ENCODE measurements at regions not wholly inside any gene's neighbourhood (a gene's known extent, or its start where the extent isn't known, plus 50 kb on each side); places are given as distances from the start of the nearest gene placed in this dataset.
"Not testable (repeated sequence)": the region's sequence is repeated elsewhere in the genome, so short reads cannot be mapped to it uniquely, and the experiment has no call there.

DNA sequence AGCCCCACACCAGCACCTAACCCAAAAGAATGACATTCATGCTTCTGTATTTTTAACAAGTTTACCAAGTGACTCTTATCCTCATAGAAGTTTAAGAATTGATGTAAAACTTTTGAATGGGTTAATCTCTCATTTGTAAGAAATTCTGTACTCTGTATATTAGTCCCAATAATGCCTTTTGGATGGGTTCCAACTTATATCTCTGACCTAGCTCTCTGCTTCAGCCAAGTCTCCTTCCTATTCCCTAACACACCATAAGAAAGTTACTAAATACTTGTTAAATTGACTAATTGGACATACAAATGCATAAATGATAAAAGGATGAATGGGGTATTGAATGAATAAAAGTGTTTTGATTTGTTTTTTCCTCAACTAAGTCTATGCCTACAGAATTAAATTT, 557.3 kb downstream of the TMTC2 start:
- H3K27ac ChIP-seq (ENCODE audit: extremely low read depth, low read depth, low read length) = no peak overlapping the region
- no peaks in the 10 kb centered on the region for H3K4me1 ChIP-seq (ENCODE audit: control insufficient read depth, insufficient read depth, low read length)
- ChIA-PET CTCF (no interaction called here), POLR2A (no interaction called here)
- H3K36me3 ChIP-seq (ENCODE audit: control insufficient read depth in 2 of 2, insufficient read depth in 1 of 2, low read length in 2 of 2) = no peaks in the 10 kb centered on the region
- TF ChIP-seq GFI1B (tag by site-specific recombination; IDR thresholded peaks at IDR 0.05) (no peak), ZBTB48 (tag by site-specific recombination; IDR thresholded peaks at IDR 0.05) (no peak), ZNF311 (tag by site-specific recombination; IDR thresholded peaks at IDR 0.05; ENCODE audit: borderline replicate concordance) (no peak), SALL2 (tag by site-specific recombination; IDR thresholded peaks at IDR 0.05; ENCODE audit: borderline replicate concordance) (no peak), ZNF558 (tag by site-specific recombination; IDR thresholded peaks at IDR 0.05) (no peak), SP2 (tag by site-specific recombination; IDR thresholded peaks at IDR 0.05) (no peak), OSR2 (tag by site-specific recombination; IDR thresholded peaks at IDR 0.05) (no peak), IKZF3 (tag by site-specific recombination; IDR thresholded peaks at IDR 0.05) (no peak), ZNF530 (tag by site-specific recombination; IDR thresholded peaks at IDR 0.05; ENCODE audit: low read depth) (no peak), ZIC2 (tag by site-specific recombination; IDR thresholded peaks at IDR 0.05) (no peak), ZBTB7A (tag by site-specific recombination; IDR thresholded peaks at IDR 0.05; ENCODE audit: low read depth) (no peak), ZNF707 (tag by site-specific recombination; IDR thresholded peaks at IDR 0.05) (no peak), ZNF112 (tag by site-specific recombination; IDR thresholded peaks at IDR 0.05) (no peak), ZNF341 (tag by site-specific recombination; IDR thresholded peaks at IDR 0.05; ENCODE audit: low read depth) (no peak), ZNF174 (tag by site-specific recombination; IDR thresholded peaks at IDR 0.05) (no peak), GLIS2 (tag by site-specific recombination; IDR thresholded peaks at IDR 0.05) (no peak)
- TF ChIP-seq, protein P1, sequence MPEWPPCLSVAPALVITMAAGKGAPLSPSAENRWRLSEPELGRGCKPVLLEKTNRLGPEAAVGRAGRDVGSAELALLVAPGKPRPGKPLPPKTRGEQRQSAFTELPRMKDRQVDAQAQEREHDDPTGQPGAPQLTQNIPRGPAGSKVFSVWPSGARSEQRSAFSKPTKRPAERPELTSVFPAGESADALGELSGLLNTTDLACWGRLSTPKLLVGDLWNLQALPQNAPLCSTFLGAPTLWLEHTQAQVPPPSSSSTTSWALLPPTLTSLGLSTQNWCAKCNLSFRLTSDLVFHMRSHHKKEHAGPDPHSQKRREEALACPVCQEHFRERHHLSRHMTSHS (tag by site-specific recombination; IDR thresholded peaks at IDR 0.05) = no peak
- TF ChIP-seq, protein P2, sequence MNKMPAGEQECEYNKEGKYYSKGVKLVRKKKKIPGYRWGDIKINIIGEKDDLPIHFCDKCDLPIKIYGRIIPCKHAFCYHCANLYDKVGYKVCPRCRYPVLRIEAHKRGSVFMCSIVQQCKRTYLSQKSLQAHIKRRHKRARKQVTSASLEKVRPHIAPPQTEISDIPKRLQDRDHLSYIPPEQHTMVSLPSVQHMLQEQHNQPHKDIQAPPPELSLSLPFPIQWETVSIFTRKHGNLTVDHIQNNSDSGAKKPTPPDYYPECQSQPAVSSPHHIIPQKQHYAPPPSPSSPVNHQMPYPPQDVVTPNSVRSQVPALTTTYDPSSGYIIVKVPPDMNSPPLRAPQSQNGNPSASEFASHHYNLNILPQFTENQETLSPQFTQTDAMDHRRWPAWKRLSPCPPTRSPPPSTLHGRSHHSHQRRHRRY (tag by site-specific recombination; IDR thresholded peaks at IDR 0.05) = no peak
- TF ChIP-seq, protein P3, sequence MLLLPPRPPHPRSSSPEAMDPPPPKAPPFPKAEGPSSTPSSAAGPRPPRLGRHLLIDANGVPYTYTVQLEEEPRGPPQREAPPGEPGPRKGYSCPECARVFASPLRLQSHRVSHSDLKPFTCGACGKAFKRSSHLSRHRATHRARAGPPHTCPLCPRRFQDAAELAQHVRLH (tag by site-specific recombination; IDR thresholded peaks at IDR 0.05) = no peak
- no peaks in the 10 kb centered on the region for H3K9me3 ChIP-seq (ENCODE audit: control insufficient read depth, insufficient read depth, low read depth, low read length)
- H3K4me3 ChIP-seq (ENCODE audit: low read depth, low read length) = no peak overlapping the region

DNA sequence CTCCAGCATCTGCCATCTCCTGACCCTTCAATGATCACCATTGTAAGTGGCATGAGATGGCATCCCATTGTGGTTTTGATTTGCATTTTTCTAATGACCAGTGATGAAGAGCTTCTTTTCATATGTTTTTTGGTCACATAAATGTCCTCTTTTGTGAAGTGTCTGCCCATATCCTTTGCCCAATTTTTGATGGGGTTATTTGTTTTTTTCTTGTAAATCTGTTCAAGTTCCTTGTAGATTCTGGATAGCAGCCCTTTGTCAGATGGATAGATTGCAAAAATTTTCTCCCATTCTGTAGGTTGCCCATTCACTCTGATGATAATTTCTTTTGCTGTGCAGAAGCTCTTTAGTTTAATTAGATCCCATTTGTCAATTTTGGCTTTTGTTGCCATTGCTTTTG, 547.3 kb downstream of the TMTC2 start:
- H3K9me3 ChIP-seq (ENCODE audit: control insufficient read depth, insufficient read depth, low read depth, low read length); H3K4me3 ChIP-seq (ENCODE audit: low read depth, low read length); H3K36me3 ChIP-seq (ENCODE audit: control insufficient read depth in 2 of 2, insufficient read depth in 1 of 2, low read length in 2 of 2); POLR2A ChIA-PET; CTCF ChIA-PET; H3K4me1 ChIP-seq (ENCODE audit: control insufficient read depth, insufficient read depth, low read length); H3K27ac ChIP-seq (ENCODE audit: extremely low read depth, low read depth, low read length): not testable (repeated sequence)

DNA sequence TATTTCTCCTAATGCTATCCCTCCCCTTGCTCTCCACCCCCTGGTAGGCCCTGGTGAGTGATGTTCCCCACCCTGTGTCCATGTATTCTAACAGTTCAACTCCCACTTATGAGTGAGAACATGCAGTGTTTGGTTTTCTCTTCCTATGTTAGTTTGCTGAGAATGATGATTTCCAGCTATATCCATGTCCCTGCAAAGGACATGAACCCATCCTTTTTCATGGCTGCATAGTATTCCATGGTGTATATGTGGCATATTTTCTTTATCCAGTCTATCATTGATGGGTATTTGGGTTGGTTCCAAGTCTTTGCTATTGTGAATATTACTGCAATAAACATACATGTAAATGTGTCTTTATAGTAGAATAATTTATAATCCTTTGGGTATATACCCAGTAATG, 540.3 kb downstream of the TMTC2 start:
- H3K36me3 ChIP-seq (ENCODE audit: control insufficient read depth in 2 of 2, insufficient read depth in 1 of 2, low read length in 2 of 2); H3K4me3 ChIP-seq (ENCODE audit: low read depth, low read length); H3K27ac ChIP-seq (ENCODE audit: extremely low read depth, low read depth, low read length); CTCF ChIA-PET; POLR2A ChIA-PET; H3K9me3 ChIP-seq (ENCODE audit: control insufficient read depth, insufficient read depth, low read depth, low read length); H3K4me1 ChIP-seq (ENCODE audit: control insufficient read depth, insufficient read depth, low read length): not testable (repeated sequence)
- TF ChIP-seq, protein P4, sequence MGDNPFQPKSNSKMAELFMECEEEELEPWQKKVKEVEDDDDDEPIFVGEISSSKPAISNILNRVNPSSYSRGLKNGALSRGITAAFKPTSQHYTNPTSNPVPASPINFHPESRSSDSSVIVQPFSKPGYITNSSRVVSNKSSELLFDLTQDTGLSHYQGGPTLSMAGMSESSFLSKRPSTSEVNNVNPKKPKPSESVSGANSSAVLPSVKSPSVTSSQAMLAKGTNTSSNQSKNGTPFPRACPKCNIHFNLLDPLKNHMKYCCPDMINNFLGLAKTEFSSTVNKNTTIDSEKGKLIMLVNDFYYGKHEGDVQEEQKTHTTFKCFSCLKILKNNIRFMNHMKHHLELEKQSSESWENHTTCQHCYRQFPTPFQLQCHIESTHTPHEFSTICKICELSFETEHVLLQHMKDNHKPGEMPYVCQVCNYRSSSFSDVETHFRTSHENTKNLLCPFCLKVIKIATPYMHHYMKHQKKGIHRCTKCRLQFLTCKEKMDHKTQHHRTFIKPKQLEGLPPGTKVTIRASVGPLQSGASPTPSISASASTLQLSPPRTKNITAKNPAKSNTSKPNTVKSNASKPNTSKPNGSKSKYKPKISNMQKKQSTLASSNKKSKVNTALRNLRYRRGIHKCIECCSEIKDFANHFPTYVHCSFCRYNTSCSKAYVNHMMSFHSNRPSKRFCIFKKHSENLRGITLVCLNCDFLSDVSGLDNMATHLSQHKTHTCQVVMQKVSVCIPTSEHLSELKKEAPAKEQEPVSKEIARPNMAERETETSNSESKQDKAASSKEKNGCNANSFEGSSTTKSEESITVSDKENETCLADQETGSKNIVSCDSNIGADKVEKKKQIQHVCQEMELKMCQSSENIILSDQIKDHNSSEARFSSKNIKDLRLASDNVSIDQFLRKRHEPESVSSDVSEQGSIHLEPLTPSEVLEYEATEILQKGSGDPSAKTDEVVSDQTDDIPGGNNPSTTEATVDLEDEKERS (tag by site-specific recombination; IDR thresholded peaks at IDR 0.05) = 0 out of 2 replicates have a peak, but pooled peaks have one; percentile 61
- TF ChIP-seq, protein P3 (tag by site-specific recombination; IDR thresholded peaks at IDR 0.05) = 0 out of 2 replicates have a peak, but pooled peaks have one; percentile 31
- TF ChIP-seq ZNF146 (tag by site-specific recombination; IDR thresholded peaks at IDR 0.05) = peak; percentile 94
